Prostate gland (tissue), 2 donors: ENCODE measurements at regions not wholly inside any gene's neighbourhood (a gene's known extent, or its start where the extent isn't known, plus 50 kb on each side); places are given as distances from the start of the nearest gene placed in this dataset.

Experiments used
- POLR2A ChIP-seq: fragments of 450-650 bp; IDR thresholded peaks from one replicate; pipeline ENCODE4 v1.6.1; 2016; ENCODE audit warnings: antibody characterized with exemption, mild to moderate bottlenecking
- POLR2AphosphoS5 ChIP-seq: sonication (generic); formaldehyde crosslinking; IDR thresholded peaks from one replicate; pipeline ENCODE4 v1.6.1; 2017; ENCODE audit warnings: antibody characterized with exemption
- TF ChIP-seq, protein P1 (sequence below), 4 experiments: fragments of 200-600 bp in 2 of 4; fragments of 450-650 bp in 2 of 4; sonication (generic) in 2 of 4; IDR thresholded peaks; 1 replicate in 3 of 4; 2 replicates in 1 of 4; pipeline ENCODE4 v1.5.1; 2016 to 2019; ENCODE audit warnings: antibody characterized with exemption in 4 of 4, mild to moderate bottlenecking in 2 of 4, moderate library complexity in 2 of 4

DNA sequence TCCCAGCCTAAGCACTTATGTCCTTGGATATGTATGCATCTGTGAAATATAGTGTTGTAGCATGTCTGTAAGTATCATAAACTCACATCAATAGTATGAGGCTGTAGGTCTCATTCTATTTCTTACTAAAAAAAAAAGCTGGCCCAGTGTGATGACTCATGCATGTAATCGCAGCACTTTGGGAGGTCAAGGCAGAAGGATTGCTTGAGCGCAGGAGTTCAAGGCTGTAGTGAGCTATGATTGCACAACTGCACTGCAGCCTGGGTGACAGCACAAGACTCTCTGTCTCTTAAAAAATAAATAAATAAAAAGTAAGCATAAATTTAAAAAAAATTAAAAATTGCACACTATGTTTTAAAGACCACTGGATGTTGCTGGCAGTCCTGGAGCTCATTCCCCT, 79.1 kb upstream of the SPATA13 start:
- TF ChIP-seq, protein P1, sequence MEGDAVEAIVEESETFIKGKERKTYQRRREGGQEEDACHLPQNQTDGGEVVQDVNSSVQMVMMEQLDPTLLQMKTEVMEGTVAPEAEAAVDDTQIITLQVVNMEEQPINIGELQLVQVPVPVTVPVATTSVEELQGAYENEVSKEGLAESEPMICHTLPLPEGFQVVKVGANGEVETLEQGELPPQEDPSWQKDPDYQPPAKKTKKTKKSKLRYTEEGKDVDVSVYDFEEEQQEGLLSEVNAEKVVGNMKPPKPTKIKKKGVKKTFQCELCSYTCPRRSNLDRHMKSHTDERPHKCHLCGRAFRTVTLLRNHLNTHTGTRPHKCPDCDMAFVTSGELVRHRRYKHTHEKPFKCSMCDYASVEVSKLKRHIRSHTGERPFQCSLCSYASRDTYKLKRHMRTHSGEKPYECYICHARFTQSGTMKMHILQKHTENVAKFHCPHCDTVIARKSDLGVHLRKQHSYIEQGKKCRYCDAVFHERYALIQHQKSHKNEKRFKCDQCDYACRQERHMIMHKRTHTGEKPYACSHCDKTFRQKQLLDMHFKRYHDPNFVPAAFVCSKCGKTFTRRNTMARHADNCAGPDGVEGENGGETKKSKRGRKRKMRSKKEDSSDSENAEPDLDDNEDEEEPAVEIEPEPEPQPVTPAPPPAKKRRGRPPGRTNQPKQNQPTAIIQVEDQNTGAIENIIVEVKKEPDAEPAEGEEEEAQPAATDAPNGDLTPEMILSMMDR (IDR thresholded peaks at IDR 0.05), result no peak
- TF ChIP-seq POLR2A, result no peak
- no peak for TF ChIP-seq POLR2AphosphoS5
